NCI-H748 (cell line): ENCODE measurements at regions not wholly inside any gene's neighbourhood (a gene's known extent, or its start where the extent isn't known, plus 50 kb on each side); places are given as distances from the start of the nearest gene placed in this dataset.
"Not testable (repeated sequence)": the region's sequence is repeated elsewhere in the genome, so short reads cannot be mapped to it uniquely, and the experiment has no call there.

Experiments
- DNase-seq: peaks from one replicate; lab custom pipeline; 2025; ENCODE audit not compliant: unreplicated experiment; lab: John Stamatoyannopoulos, UW

- no peak for DNase-seq
Observed at GRCh38 chr9:21688108-21689102, 114.0 kb upstream of the MTAP start.

DNA sequence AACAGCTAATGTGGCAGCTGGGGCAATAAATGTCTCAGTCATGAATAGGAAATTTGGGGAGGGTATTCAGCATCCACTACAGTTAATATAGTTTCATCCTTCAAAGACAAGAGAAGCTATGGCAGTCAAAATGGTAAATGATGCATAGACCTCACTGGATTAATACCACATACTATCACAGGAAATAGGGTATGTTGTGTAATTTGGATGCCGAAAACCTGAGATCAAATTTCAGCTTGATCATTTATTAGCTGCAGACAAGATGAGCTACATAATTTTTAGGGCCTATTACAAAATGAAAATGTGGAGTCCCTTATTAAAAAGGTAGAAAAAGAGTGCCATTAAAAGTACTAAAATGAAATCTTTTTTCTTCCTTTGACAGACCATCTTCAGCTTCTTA lies 112.6 kb upstream of the MTAP start:
- DNase-seq, result no peak

DNA sequence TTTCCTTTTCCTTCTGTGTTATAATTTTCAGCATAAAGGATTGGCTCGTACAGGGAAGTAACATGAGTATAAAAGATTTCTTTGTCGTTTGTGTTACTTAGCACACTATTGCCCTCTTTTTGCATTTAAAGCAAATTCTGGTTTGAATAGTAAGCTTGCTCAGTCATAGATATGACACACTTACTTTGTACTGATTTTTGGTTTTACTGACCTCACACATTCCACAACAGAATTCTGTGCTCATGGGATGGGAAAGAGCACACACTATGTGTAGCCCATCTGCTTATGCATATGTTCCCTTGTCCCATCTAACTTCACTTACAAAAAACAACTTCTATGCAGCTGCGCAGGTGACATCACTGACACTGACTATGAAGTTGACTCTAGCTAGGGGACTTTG lies 111.9 kb upstream of the MTAP start:
- no peak for DNase-seq

GRCh38 chr9:21692390-21692789 lies 110.0 kb upstream of the MTAP start:
- DNase-seq, result no peak

DNA sequence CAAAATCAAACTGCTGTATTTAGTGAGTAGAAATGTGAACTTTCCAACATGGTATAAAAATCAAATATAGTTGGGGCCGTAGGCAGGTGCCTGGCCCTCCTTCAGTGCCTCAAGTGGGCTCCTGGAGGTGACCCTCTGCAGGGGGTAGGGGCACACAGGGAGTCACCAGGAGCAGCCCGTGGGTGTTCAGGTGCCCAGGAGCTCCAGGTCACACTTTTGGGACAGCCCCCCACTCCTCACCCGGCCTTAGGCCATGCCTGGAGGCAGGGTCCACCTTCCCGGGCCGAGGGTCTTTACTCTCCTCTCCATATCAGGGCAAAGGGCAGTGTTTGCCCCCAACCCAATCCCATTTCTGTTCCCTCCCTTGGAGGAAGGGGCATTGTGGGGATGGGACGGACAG lies 108.0 kb upstream of the MTAP start:
- no peak for DNase-seq

DNA sequence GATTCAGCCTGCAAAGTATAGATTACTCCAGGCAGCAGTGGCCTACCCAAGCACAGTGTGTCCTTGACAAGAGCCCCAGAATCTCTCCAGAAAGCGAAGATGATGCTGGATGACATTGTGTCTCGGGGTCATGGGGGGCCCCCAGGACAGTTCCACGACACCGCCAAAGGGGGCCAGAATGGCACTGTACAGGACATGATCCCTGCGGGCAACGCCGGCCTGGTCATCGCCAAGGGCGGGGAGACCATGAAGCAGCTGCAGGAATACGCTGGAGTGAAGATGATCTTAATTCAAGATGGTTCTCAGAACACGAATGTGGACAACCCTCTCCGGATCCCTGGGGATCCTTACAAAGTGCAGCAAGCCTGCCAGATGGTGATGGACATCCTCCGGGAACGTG lies 107.0 kb upstream of the MTAP start:
- no peak for DNase-seq

DNA sequence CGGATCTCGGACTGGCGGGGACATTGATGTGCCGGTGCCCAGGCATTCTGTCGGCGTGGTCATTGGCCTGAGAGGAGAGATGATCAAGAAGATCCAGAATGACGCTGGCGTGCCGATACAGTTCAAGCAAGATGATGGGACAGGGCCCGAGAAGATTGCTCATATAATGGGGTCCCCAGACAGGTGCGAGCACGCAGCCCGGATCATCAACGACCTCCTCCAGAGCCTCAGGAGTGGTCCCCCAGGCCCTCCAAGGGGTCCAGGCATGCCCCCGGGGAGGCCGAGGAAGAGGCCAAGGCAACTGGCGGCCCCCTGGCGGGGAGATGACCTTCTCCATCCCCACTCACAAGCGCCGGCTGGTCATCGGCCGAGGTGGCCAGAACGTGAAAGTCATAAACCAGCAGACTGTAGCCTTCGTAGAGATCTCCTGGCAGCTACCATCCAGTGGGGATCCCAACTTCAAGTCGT lies 106.5 kb upstream of the MTAP start:
- no peak for DNase-seq

DNA sequence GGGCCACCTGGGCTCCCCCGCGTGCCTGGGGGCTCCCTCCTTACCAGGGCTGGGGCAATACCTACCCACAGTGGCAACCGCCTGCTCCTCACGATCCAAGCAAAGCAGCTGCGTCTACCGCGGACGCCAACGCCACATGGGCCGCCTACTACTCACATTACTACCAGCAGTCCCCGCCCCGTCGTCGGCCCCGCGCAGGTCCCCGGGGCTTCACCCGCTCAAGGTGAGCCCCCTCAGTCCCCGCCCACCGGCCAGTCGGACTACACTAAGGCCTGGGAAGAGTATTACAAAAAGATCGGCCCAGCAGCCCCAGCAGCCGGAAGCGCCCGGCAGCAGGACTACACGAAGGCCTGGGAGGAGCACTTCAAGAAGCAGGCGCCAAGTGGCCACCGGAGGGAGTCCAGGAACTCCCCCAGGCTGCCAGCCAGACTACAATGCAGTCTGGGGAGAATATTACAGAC lies 106.0 kb upstream of the MTAP start:
- peak; percentile 7 for DNase-seq

GRCh38 chr9:21708260-21708711 lies 94.2 kb upstream of the MTAP start:
- DNase-seq, result no peak

DNA sequence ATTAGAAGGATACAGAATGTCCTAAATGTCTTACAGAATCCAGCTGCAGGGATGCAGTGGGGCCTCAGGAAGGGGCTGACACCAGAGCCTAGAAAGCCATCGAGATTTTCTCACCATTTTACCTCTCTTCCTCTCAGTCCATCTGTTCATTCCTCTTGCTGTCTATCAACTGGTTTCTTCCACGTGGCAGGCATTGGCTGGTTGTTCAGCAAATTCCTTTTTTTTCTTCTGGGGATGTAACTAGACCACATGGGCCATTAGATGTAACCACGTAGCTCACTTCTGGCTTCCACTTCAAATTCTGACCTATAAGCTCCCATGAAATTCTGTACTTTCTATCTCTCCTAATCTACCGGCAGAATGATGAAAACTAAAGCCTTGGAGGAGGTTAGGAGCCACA lies 93.6 kb upstream of the MTAP start:
- no peak for DNase-seq

DNA sequence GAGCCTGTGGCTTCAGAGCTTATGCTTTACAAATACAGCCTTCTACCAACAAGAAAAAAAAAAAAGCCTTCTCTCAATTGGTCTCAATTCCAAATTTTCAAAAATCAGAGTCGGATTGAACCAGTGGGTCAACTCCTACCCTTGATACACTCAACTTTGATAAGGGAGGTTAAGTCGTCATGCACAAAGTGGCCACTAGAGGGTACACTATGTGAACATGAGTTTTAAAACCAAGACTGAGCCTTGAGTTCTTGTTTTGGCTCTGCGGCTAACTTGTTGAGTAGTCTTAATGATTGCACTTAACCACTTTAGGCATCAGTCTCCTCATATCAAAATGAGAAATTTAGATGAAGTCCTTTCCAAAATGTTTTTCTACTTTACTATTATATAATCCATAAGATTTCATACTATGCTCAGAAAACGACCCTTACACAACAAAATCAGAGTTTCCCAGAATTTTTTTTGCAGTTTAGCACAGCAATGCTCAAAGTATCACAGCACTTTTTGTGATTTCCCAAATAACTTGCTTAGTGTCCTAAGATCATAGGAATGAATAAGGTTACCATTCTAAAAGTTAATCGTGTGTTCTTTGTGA lies 92.9 kb upstream of the MTAP start:
- peak; percentile 39 for DNase-seq

DNA sequence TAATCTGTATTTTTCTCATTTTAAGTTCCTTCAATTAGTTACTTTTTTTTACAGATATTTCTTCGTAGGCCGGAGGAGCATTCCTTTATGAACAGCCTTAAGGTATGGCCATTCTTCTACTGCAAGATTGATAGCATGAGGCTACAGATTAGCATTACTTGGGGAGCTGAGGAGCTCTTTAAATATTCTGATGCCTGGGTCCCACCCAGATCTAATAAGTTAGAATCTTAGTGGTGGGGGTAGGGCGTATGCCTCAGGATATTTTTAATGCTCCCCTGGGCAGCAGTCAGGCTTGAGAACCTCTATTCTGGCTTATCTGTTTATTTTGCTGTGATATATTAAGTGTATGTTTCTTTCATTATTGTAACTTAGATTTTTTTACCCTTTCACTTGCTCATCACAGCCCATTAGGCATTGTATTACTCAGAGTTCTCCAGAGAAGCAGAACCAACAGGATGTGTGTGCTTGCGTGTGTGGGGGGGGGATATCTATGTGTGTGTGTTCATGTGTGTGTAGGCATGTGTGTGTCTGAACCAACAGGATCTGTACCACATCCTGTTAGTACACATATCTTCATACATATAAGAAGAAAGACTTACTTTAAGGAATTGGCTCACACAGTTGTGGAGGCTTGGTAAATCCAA lies 91.8 kb upstream of the MTAP start:
- DNase-seq, result no peak

DNA sequence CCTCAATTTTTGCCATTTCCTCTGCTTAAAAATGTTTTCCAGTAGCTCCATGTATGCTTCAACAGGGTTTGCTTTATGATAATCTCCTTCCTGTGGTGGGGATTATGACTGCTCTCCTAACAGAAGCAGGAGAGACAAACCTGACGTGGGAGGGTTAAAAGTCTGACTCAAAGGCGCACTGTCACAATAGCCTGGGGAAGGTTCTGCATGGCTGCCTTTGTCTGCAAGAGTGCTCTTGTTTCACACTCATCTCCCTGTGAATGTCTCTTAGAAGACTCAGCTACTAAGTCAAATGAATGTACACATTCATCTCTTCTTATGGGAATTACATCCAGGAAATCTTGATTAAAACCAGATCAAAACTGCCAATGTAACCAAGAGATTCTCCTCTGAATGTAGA lies 90.9 kb upstream of the MTAP start:
- DNase-seq, result no peak

- DNase-seq, result no peak
Observed at GRCh38 chr9:21715408-21715807, 87.0 kb upstream of the MTAP start.

GRCh38 chr9:21720758-21721157 lies 81.7 kb upstream of the MTAP start:
- no peak for DNase-seq

DNA sequence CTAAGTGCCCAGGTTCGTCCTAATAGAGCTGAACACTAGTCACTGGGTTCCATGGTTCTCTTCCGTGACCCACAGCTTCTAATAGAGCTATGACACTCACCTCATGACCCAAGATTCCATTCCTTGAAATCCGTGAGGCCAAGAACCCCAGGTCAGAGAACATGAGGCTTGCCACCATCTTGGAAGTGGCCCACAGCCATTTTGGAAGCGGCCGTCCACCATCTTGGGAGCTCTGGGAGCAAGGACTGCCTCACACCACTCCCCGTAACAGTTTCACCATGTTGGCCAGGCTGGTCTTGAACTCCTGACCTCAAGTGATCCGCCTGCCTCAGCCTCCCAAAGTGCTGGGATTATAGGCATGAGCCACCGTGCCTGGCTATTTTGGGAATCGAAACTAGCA lies 75.0 kb upstream of the MTAP start:
- DNase-seq, result not testable (repeated sequence)

- DNase-seq, result no peak
Observed at GRCh38 chr9:21728781-21729180, 73.7 kb upstream of the MTAP start.

DNA sequence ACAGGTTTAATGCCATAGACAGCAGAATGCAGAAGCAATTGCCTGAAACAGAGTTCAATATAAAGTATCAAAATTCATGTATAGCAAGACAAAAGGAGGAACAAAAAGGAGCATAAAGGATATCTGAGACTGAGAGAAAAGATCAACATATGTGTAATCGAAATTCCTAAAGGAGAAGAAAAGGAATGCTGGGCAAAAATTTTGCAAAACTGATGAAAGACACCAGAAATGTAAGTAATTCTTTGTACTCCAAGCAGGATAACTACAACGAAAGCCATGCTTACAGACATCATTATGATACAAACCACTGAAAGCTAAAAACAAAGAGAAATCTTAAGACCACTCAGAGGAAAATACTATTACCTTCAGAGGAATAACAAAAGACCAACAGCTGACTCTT lies 72.8 kb upstream of the MTAP start:
- DNase-seq, result no peak

GRCh38 chr9:21730899-21731298 lies 71.5 kb upstream of the MTAP start:
- DNase-seq, result no peak

- no peak for DNase-seq
Observed at GRCh38 chr9:21741151-21741550, 61.3 kb upstream of the MTAP start.

DNA sequence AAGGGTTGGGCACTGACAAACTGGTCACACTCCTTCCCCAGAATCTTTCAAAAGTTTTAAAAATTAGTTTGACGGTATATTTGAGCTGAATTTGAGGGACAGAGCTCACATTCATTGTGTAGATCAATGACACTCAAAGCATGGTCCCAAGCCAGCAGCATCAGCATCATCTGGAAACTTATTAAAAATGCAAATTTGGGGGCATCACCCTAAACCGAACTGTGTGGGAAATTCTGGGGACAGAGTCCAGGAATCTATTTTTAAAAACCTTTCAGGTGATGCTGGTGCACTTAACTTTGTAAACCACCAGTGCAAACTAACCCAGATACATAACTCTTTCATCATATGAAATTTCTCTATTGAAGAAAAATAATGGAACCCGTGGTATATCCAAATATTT lies 58.1 kb upstream of the MTAP start:
- DNase-seq, result no peak

- DNase-seq, result no peak
Observed at GRCh38 chr9:21744841-21745240, 57.6 kb upstream of the MTAP start.
